CD4-positive, alpha-beta T cell treated with Interleukin-4 for 4 hours (primary cell): ENCODE measurements at regions not wholly inside any gene's neighbourhood (a gene's known extent, or its start where the extent isn't known, plus 50 kb on each side); places are given as distances from the start of the nearest gene placed in this dataset.

Experiments used
- DNase-seq: peaks from one replicate; pipeline ENCODE4 v3.0.0-alpha.2; 2020

DNA sequence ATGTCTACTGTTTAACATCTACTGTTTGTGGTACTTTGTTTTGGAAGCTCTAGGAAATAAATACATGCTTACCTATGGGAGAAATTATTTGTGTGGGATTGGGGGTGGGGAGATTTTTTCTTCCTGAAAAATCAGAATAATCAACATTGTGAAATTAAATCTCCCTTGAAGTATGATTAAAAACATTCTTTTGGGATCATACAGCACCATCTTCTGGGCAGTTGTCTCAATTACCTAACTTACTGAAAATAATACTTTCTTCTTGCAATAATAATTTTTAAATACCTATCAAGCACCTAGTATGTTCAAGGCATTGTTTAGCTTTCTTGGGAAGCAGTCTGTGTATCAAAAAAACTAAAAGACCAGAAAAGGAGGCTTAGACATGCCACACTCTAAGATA is 576.5 kb upstream of the ARGLU1 start:
- no peak for DNase-seq

DNA sequence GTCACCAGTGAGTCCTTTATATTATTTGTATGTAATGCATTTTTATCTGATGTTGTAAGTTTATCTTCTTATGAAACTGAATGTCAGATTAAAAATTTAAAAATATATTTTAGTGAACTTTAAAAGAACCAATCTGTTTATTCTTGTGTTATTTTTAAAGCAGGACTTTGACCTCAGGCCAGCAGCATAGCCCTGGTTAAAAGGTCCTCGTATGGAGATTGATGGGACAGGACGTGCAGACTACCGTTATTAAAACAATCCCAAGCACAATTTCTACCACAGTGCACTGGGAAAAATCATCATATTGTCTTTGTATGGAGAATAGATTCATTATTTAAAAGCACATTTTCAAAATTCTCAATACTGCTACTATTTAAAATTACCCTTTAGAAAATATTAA is 573.8 kb upstream of the ARGLU1 start:
- no peak for DNase-seq

DNA sequence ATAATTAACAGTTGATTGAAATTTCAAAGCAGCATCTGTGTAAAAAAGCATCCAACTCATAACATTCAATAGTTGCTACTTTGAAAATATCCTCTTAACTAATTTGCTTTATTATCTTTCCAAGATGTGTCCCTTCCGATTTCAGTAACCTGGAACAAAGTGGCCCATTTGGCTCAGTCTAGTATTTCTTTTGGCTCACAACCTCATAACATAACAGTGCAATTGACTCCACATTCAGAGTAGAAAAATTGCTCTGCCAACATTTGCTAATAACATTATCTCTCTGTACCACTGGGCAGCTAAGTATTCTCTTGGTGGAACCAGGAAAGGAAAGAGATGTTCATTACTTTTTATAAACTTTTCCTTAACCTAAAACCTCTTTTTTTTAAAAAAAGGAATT is 571.1 kb upstream of the ARGLU1 start:
- DNase-seq, result no peak

DNA sequence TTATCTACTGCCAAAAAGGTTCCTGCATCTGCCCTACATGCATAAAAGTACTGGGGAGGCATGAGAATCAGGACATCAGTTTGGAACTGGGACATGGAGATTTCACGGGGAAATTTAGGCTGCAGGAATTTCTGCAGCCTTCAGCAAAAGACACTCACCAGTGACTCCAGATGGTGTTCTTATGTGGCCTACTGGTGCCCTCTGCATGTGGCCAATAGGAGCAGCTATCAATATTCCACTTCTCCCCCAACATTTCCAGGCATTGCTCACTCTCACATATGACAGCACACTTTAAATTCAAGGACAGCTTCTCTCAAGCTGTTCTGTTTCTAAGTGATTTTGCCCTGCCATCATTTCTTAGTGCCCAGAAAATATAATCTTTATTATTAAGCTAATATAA is 570.5 kb upstream of the ARGLU1 start:
- DNase-seq, result no peak

DNA sequence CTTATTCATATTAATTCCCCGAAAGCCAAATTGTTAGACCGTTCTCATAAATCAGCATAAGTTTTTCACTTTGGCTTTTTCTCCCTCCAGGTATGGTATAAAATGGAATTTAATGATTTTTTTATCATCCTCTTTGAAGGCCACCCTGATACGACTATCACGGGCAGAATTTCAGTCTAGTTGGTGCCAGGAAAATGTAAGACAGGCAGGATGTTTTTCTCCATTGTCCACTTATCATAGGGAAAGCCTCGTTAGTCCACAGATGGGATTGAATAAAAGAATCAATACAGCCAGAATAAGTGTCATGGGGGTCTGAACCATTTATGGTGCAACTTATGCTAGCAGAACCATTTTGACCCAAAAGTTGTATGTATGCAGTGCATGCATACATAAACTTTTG is 566.0 kb upstream of the ARGLU1 start:
- no peak for DNase-seq

DNA sequence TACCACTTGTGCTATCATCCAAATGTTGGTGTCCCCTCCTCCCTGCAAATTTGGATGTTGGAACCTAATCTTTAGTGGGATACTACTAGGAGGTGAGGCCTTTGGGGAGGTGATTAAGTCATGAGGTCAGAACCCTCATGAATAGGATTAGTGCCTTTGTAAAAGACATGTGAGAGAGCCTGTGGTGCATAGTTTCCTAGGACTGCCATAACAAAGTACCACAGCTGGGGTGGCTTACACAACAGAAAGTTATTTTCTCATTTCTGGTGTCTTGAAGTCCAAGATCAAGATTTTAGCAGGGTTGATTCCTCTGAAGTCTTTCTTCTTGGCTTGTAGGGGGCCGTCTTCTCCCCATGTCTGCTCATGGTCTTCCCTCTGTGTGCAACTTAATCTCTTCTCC is 562.6 kb upstream of the ARGLU1 start:
- no peak for DNase-seq

DNA sequence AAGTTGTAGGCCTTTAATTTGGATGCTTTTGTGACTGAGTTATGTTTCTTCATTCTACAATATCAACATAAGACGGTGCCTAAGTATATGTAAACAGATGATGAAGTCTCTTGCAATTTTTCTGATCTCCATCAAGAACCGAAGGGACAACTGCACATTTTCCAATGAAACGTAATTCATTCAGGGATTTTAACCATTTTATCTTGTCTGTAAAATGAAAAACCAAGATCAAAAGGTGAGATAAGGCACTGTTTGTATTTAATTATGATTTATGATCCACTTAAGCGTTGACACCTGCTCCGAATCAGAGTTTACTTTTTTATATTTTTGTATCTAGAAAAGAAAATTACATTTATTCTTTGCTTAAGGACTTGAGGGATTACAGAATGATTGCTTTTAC is 556.8 kb upstream of the ARGLU1 start:
- DNase-seq, result no peak

DNA sequence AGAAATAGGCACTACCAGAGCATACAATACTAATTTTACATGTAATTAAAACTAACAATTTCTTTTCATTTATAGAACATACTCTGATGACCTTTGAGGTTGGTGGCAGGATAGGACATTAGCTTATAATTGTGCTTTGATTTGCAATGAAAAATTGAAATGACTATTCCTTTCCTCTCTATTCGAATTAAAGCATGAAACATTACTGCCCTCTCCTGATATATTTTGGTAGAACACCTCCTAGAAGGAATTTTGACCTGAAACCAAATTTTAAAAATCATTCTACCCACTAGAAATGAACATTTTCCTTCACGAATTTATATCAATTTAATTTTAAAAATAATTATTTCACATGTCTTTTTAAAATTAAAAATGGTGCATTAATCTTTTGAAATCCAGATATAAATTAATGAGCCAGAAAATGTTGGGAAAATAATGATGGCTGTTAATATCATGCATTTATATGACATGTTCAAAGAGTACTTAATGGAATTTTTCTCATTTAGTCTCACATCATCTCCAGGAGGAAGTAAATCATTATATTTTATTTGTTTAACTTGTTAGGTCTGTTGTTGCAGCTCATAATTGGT is 556.3 kb upstream of the ARGLU1 start:
- DNase-seq, result no peak

DNA sequence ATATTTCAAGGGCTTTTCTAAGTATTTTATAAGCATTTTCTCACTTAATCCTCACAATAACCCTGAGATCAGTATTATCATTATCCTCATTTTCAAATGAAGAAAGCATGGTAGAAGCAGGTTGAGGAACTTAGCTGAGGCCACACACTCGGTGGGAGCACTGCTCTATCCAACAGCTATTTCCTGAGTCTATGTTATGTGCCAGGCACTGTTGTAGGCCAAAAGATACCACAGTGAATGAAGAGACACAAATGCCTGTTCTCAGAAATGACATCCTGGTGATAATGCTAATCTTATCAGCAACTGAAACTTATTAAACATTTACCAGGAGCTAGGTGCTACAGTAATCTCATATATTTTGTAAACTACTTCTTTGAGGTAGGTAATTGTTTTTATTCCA is 553.9 kb upstream of the ARGLU1 start:
- DNase-seq, result no peak

DNA sequence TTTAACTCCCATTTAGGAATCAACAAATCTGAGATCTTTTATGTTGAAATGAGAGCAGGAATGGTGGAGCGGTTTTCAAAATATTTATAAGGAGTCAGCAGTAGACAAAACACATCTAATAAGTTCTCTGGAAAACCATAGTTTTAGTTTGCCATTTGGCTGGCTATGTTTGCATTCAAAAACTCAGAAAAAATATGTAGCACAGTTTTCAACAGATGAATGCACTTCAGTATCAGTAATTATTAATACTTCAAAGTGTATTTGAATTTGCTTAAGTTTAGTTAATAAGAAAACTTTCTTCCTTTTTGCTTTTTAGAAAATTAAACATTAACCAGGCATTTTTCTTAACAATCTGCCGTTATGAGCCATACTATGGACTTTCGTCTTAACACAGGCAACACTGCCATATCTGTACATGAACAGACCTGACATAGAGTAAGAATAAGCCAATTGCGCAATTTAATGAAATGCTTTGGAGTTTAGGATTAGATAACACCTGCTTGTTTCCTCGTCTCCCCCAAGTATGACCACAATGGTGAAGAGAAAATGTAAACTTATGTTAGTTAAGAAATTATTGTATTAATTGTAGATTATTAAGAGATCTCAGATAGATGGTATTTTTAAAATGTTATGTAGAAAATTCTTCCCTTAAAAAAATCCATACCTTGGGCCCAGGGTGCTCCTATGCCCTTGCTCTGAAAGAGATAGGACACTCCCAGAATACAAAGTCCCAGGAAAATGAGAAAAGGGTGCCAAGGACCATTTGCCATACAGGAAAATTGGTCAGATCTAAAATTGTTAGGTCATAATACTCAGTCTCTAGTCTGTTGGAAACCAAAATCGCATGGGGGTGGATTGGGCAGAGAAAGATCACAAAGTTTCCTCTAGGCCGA is 552.3 kb upstream of the ARGLU1 start:
- no peak for DNase-seq

DNA sequence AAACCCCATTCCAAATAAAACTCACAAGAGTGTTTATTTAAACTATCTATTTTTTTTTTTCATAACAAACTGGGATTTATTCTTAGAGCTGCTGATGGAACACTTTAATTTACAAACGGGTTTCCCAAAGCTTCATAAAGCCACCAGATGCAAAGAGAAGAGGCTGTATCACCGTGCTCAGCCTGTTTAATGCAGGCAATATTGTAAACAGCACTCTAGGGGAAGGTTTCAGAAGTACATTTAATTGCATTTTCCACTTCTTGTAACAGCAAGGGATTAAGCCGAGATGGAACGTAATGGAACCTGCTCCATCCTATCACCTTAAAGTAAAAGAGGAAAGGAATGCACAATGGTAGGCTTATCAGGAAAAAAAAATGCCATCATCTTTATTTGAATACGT is 550.6 kb upstream of the ARGLU1 start:
- no peak for DNase-seq

DNA sequence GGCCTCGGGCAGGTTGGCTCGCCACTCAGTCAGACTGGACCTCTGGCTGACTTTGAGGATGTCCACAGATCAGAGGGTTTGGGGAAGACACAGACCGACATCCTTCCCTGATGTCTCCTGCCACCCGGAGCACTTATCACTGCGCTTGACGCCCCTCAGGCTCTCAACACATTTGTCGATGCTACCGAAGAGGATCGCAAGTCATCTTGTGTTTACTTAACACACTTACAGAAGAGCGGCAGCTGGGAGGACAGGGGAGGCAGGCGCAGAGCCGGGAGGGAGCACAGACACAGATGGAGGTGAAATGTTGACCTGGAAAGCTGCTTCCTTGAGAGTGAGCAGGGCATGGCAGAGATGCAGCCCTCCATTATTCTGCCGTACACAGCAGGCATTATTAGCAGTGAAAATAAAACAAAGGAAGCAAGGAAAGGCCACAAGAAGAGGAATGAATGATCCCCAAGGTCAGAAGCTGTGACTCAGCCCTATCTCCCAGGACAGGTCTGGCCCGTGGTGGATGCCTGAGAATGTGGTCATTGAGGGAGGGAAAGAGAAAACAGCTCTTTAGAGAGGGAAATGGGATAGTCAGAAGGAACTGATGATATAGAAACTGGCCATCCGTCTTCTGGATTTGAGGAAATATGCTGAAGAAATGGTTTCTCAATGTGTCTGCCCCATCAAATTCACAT is 549.5 kb upstream of the ARGLU1 start:
- DNase-seq, result no peak

DNA sequence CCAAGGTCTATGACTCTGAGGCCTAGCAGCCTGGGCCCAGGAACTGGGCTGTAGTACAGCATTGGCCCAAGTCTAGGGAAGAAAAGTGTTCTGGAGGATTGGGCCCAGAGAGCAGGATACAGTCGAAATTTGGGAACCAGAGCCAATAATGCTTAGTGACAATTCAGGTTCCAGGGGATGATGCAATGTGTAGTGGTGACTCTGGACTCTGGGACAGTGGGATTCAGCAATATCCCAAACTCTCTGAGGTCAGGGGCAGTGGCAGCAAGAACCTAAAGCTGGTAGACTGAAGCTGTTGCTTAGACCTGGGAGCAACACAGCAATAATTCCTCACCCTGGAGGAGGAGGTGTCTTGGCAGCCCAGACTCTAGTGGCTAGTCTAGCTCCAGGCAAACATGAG is 545.5 kb upstream of the ARGLU1 start:
- no peak for DNase-seq

DNA sequence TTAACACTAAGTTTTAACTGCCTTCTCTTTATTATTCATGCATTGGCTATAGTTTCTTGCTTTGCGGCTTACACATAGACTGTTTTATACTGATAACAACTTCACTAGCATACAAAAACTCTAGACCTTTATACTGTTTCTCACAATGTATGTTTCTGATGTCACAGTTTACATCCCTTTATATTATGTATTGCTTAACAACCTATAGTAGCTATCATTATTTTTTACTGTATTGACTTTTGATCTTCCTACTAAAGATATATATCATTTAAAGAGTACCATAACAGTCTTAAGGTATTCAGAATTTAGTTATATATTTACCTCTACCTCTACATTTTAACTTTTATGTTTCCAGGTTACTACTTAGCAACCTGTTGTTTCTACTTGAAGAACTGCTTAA is 543.3 kb upstream of the ARGLU1 start:
- no peak for DNase-seq

DNA sequence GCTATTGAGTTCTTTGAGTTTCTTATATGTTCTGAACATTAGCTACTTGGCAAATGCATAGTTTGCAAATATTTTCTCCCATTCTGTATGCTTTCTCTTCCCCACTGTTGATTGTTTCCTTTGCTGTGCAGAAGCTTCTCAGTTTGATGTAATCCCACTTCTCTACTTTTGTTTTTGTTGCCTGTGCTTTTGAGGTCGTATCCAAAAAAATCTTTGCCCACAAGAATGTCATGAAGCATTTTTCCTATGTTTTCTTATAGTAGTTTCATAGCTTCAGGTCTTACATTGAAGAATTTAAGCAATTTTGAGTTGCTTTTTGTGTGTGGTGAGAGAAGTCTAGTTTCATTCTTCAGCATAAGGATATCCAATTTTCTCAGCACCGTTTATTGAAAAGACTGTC is 536.7 kb upstream of the ARGLU1 start:
- DNase-seq, result no peak

DNA sequence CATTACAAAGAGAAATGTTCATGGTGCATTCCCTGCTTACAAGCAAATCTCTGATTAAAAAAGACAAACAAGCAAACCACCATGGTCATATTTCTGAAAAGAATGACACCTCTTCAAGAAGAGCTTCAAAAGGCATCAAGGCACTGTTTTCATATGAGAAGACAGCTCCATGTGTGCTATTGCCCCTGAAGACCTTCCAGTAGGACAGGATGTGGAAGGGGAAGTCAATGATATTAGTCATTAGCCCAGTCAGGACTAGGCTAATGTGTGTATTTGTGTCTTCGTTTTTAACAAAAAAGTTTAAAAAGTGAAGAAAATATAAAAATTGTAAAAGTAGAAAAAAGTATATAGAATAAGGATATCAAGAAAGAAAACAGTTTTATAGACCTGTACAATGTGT is 534.7 kb upstream of the ARGLU1 start:
- no peak for DNase-seq

DNA sequence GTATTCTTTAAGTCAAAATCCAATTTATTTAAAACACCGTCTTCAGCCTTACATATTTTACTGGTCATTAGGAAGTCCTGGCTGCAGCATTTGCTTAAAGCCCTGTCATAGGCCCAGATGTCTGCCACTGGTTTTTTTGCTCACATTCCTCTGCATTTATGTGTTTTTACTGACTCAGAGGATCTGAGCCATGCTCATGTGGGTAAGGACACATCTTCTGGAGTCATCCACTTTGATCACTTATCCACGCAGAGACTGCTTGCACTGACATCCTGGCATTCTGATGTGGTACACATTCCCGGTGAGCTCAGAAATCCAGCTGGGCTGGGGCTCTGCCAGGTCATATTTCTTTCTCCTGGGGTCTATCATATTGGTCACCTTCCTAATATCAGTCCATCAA is 531.7 kb upstream of the ARGLU1 start:
- no peak for DNase-seq

DNA sequence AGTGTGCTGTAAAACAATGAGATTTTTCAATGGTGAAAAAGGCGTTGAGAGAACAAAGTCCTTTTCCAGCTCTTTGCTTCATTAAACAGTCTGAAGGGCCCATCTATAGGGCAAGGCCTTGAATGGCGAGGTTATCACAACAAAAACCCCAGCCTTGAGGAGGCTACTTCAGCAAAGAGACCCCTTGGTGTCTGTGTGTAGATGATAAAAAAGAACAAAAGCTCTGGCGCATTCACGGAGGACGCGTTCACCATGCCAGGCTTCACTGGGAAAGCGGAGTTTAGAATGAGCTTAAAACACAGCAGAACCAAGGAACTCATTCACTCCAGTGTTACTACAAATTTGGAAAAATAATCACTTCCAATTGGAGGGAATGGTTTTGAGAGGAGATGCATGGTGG is 530.0 kb upstream of the ARGLU1 start:
- no peak for DNase-seq

DNA sequence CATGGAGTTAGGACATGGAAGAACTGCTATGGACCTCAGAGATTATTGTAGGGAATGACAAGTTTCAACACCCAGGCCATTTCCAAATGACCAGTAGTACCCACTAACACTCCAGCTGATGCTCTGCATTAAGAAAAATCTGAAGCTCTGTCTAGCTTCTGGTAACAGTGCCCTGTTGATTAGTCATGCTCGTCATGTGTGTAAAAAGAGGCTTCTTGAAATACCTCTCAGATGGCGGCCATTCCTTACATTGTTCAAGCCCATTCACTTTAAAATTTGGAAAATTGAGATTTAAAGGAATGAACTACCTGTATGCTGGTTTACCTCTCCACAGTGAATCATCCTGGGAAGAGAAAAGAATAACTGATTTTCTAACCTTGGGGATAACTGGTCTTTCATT is 527.9 kb upstream of the ARGLU1 start:
- DNase-seq, result no peak

DNA sequence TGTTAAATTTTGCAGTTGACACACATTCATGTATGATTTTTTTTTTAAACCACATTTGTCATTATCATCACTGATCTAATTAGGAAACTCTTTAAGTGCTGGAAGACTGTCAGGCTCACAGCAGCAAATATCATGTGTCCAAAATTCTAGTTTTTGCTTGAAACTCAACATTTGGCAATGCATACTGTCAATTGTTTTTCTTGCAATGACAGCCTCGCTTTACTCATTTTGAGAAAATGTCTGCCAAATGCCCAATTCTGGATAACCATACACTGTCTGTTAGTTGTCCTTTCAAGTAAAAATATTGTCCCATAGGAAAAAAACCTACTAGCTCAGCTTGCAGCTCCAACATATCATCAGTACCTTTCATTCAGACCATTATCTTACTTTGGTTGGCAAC is 523.9 kb upstream of the ARGLU1 start:
- DNase-seq, result no peak

DNA sequence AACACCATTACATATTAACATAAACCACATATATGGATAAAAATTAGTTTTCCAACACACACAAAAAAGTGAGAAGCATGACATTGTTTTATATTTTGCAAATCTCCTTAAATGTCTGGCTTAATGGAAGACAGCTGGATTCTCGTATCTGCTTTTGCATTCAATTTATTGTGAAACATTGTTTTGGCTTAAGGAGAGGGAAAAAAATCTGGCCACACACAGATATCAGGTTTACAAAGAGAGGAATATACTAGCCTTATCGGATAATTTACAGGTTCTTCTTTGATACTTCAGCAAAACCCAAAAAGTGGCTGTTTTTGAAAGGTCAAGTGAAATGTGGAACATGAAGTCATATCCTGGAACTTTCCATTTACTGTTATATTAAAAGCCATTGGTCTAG is 523.5 kb upstream of the ARGLU1 start:
- no peak for DNase-seq

DNA sequence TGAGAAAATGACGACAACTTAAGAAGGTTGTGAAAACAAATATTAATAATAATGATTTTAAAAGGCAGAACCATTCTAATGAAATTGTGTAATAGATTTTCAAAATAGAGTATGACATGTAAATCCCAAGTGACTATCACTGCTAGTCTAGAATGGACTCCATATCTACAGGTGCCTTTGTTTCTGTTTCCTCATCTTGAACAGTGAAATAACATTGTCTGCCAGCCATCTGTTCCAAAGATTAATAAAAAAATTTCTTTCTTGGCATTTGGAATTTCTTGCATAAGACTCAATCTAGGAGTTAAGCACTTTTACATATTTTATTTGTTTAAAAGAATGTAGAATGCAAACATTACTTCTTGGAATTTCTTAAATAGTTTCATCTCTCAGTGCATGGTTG is 520.1 kb upstream of the ARGLU1 start:
- no peak for DNase-seq

DNA sequence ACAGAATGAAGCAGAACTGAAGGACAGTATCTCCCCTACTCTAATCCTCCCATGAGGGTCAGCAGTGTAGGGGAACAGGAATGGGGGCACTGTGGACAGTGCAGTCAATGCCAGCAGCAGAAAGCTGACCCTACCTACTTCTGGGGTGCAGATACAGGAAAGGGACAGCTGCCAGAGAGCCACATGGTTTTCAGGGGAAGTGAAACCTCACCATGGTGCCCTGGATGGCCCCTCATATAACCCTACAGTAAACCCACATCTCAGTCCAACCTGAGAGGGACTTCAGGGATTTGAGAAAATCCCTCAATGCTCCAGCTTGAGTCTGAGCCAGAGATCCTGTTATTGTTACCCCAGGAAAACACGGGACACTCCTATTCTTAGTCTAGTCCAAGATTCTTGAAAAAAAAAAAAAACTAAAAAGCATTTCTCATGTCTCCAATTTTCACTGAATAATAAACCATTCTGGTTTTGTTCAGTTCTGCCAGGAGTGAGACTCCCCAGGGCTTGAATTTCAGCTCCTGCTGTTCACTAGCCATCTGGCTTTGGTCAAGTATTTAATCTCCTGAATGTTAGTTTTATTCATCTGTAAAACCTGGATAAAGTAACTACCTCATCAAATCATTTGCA is 511.6 kb upstream of the ARGLU1 start:
- no peak for DNase-seq

DNA sequence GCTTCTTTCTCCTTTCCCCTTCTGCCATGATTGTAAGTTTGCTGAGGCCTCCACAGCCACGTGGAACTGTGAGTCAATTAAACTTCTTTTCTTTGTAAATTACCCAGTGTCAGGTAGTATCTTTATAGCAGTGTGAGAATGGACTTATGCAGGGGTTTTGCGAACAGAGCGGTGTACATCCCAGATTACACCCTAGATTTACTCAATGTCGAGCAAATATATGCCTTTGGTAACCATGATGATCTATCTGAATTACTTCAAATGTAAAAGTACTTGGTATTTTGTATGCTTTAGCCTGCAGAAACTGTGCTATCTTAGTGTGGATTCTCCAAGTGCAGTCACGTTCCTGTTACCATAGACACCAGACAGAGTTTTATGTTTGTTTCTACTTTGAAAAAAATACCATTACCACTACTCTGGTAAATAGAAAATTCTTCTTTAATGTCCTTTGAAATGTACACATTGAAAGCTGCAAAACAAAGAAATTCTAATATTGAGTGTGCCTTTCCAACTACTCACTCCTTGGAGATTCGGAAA is 510.4 kb upstream of the ARGLU1 start:
- no peak for DNase-seq
